ENCODE measurements at regions not wholly inside any gene's neighbourhood (a gene's known extent, or its start where the extent isn't known, plus 50 kb on each side); places are given as distances from the start of the nearest gene placed in this dataset.
"Not testable (repeated sequence)": the region's sequence is repeated elsewhere in the genome, so short reads cannot be mapped to it uniquely, and the experiment has no call there.

DNA sequence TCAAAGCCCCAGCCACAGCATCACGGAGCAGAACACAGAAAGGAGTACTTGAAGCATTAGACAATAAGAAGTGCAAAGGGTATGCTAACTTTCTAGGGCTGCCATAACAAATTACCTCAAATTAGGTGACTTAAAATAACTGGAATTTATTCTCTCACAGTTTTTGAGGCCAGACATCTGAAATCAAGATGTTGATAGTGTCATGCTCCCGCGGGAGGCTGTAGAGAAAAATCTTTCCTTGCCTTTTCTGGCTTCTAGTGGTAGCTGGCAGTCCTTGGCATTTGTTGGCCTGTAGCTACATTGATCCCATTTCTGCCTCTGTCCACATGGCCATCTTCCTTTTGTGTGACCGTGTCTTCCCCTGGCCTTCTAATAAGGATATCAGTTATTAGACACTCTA is 51.9 kb upstream of the SPDL1 start:
- DNase-seq (ENCODE audit: low read depth in 2 of 2): no peak

DNA sequence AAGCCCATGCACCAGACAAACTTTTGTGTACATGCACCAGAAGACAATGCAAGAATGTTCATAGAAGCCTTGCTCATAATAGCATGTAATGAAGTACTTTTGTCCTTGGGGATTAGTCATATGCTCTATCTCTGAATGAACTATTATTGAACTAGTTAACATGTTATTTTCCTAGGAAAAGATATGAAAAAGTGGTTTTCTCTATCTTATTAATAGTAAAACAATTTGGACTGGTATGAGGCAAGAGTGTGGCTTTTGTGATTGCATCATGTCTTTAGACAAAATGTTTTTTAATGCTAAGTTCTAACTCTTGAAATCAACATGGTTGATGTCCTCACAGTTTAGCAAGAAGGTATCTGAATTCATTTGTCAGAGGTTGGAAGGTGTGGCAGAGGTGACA is 55.7 kb upstream of the SPDL1 start:
- peak; percentile 38 to 47 for DNase-seq (ENCODE audit: low read depth in 2 of 2)

DNA sequence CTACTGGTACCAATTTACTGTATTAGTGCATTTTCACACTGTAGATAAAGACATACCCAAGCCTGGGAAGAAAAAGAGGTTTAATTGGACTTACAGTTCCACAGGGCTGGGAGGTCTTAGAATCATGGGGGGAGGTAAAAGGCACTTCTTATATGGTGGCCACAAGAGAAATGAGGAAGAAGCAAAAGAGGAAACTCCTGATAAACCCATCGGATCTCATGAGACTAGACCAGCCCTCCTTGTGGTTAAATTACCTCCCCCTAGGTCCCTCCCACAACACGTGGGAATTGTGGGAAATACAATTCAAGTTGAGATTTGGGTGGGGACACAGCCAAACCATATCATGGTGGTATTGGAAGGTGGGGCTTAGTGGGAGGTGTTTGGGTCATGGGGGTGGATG is 56.5 kb upstream of the SPDL1 start:
- DNase-seq (ENCODE audit: low read depth in 2 of 2): no peak

DNA sequence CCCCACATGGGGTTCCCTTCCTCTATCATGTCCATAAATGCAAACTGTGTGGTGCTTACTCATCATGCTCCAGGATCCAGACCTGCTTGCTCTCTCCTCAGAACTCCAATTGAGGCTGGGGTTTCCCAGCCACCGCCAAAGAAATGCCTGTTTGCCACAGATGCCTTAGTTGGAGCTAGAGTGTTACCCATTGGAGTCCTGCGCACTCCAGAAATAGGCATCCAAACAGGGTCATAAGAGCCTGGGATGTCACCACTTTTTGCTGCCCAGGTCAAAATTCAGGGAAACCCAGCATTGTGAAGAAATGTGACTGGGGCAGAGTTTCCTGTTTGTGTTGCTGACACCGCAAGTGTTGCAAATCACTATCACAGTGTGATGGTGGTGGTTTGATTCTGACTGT is 60.7 kb upstream of the SPDL1 start:
- no peak for DNase-seq (ENCODE audit: low read depth in 2 of 2)

DNA sequence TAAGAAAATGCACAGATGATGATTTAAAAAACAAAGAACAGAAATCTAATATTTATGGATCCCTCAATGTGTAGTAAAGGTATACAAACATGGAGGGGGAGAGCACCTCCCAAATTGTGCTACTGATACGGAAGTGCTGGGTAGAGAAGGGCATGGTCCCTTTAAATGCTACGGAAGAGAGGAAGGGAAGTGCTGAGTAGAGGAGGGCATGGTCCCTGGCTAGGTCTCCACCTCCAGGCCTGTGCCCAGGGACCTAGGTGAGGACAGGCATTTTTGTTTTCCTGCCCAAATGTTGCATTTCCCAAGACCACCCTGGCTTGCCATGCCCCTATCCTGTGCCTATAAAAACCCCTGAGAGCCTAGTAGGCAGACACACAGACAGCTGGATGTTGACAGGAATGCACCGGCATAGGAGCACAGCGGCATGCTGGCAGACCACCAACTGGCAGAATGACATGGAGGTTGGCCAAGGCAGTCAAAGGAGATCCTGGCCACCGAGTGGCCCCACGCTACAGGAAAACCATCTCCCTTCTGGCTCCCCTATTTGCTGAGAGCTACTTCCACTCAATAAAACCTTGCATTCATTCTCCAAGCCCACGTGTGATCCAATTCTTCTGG is 62.1 kb upstream of the SPDL1 start:
- DNase-seq (ENCODE audit: low read depth in 2 of 2): no peak

DNA sequence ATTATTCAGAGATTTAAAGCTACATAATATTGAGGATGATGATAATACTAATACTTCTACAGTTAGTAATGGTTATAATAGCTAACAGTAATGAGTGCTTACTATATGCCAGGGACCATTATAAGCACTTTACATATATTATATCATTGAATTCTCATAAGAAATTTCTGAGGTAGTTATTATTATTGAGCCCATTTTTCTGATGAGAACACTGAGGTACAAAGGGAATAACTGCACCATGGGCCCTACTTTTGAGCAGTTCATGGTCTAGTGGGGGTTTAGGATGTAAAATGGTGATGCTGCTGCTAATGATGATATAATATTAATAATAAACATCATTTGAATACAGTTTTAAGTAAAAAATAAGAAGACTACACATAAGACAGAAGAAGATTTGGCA is 64.2 kb upstream of the SPDL1 start:
- no peak for DNase-seq (ENCODE audit: low read depth in 2 of 2)

DNA sequence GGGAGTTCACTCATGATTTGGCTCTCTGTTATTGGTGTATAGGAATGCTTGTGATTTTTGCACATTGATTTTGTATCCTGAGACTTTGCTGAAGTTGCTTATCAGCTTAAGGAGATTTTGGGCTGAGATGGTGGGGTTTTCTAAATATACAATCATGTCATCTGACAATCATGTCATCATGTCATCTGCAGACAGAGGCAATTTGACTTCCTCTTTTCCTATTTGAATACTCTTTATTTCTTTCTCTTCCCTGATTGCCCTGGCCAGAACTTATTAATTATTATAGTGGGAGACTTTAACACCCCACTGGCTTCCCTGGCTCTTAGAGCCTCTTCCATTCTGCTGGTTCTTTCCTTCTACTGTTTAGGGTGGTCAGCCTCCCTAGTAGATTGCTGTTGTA is 64.8 kb upstream of the SPDL1 start:
- not testable (repeated sequence) for DNase-seq (ENCODE audit: low read depth in 2 of 2)

DNA sequence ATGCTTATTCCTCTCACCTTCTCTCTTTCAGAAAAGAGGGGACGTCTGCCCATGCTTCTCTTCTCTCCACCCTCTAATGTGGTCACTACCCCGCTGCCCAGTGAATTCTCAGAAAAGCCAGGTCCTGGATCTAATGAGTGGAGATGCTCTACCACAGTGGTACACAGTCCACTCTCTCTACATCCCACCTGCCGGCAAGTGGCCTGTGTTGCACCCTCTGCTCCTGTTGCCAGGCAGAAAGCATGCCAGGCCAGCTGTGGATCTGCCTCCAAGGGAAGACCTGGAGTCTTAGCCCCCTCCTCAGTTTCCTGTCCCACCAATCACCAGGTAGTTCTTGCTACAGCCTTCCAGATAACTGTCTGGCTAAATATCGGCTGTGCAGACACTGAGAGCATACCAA is 71.2 kb upstream of the SPDL1 start:
- no peak for DNase-seq (ENCODE audit: low read depth in 2 of 2)

DNA sequence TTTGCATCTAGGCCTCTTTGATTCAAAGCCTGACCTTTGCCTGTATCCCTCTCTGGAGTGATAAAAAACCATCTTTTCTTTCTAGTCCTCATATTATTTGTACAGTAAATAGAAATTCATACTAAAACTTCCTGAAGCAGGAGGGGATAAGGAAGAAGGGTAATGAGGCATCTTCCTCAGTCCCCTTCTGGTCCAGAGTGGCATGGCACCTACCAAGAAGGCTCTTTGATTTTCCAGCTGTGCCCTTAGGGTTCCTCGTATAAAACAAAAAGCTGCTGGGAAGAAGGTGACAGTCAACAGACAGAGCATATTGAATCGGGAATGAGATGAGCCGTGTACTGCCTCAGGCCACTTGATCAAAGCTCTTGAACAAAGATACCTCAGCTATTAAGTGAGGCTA is 71.9 kb upstream of the SPDL1 start:
- DNase-seq (ENCODE audit: low read depth in 2 of 2): no peak

DNA sequence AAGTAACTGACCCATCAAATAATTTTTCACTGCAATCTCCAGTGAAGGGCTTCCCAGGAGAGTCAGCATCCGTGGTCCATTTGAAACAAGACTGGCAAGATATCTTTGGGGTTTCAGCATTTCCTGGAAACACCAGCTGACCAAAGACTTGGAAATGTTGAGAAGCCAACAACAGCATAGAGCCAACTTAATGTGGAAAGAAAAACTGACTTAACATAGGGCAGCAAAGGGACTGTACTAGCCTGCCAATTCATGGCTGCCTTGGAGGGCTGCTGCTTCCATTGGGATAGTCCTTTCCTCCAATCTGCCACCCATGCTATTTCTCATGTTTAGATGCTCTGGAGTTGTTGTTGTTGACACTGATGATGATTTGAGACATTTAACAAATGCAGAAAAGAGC is 76.5 kb upstream of the SPDL1 start:
- DNase-seq (ENCODE audit: low read depth in 2 of 2): no peak

DNA sequence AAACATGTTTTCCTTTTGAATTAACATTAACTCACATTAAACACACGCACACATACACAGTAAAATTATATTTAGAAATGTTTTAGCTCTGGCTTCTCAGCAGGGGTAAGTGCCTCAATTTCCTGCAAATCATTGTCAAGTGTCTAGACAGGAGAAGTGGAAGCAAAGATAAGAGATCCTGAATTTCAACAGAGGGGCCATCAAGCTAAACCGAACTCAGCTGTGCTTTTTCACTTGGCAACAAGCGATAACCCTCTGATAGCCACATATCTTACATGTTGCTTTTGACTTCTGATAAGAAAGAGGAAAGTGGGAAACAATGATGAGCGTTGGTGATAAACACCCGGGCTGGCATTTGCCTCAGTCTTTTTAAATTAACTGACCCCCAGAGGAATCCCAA is 79.7 kb upstream of the SPDL1 start:
- no peak for DNase-seq (ENCODE audit: low read depth in 2 of 2)

DNA sequence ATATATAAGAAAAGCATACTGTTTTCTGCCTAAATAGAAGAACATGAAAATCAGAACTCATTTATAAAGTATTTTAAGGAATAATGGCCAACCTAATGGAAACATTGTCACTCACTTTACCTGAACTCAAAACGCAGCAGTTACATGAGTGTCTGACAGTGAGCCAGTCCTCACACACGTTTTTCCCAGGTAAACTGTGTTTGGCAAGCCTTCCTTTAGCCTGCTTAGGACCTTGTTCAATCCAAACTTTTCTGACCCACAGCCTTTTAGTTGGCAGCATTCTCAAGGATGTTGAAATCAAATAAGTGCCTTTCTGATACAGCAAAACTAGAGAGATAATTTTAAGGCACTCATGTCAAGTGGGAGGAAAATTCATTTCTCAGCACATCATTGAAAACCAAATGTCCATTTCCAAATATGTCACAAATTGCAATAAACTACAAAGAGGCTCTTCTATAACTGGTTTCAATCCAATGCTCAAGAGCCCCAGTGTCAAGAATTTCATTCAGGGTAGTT is 83.5 kb upstream of the SPDL1 start:
- no peak for DNase-seq (ENCODE audit: low read depth in 2 of 2)

DNA sequence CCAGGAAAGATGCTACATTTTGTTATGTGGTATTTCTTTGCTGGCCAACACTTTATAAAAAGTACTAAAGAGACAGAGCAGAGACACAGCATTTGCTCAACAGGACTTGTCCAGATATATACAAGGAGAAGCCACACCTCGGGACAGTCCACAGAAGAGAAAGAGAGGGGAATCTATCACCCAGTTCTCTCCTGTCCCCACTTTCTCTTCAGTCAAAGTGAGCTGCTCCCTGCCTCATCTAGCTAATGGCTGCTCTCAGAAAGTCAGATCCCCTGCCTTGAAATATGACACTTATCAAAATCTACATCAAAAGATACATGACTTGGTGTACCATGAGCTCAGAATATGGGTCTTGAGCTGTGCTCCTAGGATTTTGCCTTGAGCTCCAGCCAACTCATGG is 86.7 kb upstream of the SPDL1 start:
- no peak for DNase-seq (ENCODE audit: low read depth in 2 of 2)

DNA sequence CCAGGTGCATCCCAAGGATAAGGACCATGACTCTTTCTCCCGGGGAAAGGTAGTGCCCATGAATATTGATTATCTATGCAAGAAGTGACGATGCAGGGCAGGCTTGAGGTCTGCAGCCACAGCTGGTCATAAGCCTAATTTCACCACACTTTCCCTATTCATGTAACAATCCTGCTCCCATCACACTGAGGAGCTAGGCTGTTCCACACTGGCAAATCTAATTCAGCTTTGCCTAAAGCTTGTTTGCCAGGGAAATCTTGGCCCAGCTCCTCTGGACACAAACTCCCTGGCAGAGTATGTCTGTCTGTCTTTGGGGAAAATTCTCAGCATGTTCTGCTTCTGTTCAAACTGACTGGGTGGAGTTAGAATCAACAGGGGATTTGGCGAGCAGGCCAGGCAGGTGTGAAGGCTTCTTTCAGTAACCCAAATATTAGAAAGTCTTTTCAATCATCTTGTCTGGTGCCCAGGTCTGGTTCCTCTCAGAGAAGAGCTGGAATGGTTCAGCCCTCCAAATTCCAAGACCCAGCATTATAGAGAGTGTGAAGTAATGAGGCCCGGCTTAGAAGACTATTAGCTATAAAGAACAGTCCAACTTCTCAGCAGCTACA is 88.5 kb upstream of the SPDL1 start:
- no peak for DNase-seq (ENCODE audit: low read depth in 2 of 2)

DNA sequence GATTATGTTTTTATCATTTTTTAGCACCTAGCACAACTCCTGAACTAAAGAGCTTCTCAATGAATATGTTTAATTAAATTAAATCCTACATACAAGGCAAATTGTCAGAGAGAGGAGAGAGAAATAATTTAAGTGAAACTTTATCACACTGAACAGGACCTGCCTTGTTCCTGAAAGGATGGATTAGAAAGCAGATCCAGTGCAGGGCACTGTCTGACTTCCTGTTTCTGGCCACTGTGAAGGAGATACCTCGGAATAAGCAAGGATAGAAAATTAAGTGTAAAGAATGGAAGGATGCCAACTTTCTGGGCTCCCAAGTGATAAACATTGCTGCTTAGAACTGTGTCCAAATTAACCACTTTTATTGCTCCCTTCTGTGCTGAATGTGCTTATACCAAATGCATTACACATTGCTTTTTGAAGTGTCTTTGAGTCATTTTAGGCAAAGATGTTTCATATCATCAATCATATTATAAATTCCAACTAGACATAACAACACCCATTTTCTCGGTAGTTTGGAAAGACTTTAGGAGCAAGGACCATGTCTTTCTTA is 89.1 kb upstream of the SPDL1 start:
- peak; percentile 9 to 11 for DNase-seq (ENCODE audit: low read depth in 2 of 2)

DNA sequence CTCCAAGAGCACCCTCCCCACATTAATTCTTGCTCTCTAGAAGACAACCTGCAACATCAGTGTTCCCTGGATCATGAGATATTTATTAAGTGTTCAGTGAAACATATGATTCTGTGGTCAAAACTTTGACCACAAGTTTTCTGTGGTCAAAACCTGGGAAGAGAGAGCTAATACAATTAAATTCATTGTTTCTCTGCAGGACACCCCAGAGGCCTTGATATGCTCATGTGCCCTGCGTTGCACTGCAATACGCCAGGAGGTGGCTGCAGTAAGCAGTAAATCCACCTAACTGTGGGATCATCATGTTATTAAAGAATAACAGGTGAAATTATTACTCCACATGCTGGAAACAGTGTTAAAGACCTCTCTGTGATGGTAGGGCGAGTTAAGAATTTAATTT is 109.3 kb upstream of the SPDL1 start:
- DNase-seq (ENCODE audit: low read depth in 2 of 2): no peak

DNA sequence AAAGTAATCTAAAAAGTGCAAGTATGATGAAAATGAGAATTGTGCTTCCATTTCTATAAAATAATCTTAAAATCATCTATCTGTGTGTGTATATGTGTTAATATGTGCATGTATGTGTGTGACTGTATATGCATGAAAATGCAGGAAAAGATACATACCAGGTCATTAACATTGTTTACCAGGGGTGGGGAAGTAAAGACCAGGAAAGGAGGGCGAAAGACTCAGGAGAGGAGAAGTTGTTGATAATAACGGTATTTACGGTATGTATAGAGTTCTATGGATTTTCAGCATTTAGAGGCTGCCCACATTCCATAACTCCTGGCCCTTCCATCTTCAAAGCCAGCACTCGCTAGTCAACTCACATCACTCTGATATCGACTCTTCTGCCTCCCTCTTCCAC is 111.0 kb upstream of the SPDL1 start:
- DNase-seq (ENCODE audit: low read depth in 2 of 2): no peak

DNA sequence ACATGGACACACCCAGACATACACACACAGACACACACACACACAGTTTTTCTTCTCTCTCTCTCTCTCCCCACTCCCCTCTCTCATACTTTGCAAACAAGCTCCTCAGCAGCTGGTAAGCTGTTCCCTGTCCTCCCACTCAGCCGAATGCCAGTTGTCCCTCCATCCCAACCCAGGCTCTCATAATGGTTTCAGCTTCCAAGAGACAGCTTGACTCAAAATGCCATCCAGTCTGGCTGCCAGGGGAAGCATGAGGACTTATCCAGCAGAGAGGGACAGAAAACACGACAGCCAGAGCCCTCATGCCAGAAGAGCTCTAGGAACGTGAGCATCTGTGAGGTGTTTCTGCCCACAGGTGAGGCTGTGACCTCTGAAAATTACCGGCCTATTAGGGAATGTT is 112.6 kb upstream of the SPDL1 start:
- DNase-seq (ENCODE audit: low read depth in 2 of 2): no peak

DNA sequence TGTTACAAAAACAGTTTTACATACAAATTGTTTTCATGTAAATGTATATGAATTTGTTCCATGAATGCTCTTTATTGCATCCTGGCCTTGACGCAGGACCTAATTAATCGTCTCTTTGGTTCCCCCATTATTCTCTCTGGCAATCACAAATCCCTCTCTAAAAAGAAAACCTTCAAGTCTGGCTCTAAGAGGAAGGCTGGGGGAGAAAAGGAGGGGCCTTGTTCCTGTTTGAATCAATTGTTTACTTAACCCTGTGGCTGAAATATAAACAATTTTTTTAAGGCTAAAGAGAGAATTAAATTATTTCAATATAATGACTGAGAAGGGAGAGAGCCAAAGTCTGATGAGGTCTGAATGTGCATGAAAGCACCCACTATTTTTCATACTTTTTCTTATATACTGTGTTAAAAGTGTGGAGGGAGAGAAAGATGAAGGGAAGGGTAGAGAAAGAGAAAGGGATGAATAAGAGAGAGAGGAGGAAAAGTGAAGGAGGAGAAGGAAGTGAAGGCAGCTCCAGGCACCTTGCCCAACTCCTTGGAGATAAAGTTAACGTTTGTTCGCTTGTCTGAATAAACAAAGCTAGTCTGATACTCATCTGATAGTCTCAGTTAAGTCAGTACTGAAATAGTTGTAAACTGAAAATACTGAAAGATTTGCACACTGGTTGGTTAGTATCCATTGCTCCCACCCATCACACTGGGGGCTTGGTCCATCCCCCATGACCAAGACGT is 116.4 kb upstream of the SPDL1 start:
- no peak for DNase-seq (ENCODE audit: low read depth in 2 of 2)

DNA sequence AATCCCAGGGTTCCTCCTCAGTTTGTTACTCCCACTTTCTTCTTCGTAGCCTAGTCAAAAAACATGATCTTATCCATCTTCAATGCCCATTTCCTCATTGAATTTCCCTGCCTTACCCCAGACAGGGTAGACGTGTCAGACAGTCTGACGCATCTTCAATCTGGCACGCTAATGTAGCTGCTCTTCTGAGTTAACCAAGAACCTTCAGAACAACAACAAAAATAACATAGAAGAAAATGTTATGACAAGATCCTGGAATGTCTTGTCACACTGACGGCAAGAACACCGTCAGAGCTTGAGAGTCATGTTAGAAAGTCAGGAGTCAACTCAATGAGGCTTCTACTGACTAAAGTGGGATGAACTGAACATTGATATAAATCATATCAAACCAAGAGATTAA is 122.7 kb upstream of the SPDL1 start:
- DNase-seq (ENCODE audit: low read depth in 2 of 2): no peak

DNA sequence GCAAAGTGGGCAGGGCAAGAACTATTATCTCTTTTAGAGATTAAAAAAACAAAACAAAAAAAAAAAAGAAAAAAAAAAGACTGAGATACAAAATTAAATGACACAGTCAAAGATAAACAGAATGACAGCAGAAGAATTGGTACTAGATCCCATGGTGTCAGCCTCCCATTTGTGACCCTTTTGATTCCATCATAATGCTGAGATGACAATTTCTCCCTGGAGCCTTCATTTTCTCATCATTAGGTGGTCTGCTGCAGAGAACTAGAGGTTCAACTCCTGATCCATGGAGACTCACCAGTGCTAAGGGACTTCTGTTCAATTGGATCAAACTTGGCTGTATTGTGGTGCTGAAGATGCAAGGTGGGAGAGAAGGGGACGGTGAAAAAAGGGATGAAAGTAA is 123.5 kb upstream of the SPDL1 start:
- DNase-seq (ENCODE audit: low read depth in 2 of 2): no peak

DNA sequence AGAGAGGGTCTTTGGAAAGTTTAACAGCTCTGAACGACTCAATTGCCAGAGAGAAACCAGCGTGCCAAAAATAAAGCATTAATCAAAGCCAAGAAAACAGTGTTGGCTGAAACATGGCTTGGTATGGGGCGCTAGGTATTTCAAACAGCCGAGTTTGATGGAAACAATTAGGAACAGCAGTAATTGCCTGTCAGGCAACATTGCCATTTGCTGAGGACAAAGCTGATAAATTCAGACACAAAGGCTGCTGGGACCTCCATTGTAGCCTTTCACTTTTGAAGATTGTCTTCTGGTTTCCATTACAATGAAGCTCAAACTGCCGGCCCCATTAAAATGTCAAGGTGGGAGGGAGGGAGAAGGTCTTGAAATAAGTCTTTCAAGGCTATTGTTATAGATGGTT is 125.4 kb upstream of the SPDL1 start:
- no peak for DNase-seq (ENCODE audit: low read depth in 2 of 2)

DNA sequence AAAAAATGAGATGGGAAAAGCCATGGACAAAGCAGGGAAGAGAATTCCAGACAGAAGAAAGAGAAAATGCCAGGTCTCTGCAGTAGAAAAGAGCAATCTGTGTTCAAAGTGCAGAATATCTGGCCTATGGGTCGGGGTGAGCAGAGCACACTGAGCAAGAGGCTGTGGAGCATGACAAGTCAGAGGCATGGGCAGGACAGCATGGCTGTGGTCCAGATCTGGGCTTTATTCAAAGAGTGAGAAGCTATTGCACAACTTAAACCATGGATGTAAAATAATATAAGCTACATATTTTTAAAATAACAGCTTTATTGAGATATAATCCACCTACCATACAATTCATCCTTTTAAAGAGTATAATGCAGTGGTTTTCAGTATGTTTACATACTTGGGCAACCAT is 133.1 kb upstream of the SPDL1 start:
- DNase-seq (ENCODE audit: low read depth in 2 of 2): no peak
